T-helper 22 cell (primary cell): ENCODE measurements at regions not wholly inside any gene's neighbourhood (a gene's known extent, or its start where the extent isn't known, plus 50 kb on each side); places are given as distances from the start of the nearest gene placed in this dataset.

Source experiments
- DNase-seq: peaks from one replicate; pipeline ENCODE4 v3.0.0-alpha.2; 2020; ENCODE audit warnings: low read depth

DNA sequence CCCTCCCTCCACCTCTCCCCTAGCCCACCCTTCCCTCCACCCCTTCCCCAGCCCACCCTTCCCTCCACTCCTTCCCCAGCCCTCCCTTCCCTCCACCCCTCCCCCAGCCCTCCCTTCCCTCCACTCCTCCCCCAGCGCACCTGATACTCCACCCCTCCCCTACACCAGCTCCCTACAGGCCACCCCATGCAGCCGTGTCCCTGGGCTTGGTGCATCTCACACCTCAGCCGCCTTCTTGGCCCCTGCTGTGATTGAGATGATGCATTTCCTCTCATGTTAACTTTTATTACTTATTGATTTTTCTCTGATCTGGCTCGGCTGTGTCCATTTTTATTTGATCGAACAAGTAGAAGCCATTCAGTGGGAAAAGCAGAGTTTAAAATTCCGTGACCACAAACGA, 243.8 kb downstream of the MATN1 start:
- no peak for DNase-seq

DNA sequence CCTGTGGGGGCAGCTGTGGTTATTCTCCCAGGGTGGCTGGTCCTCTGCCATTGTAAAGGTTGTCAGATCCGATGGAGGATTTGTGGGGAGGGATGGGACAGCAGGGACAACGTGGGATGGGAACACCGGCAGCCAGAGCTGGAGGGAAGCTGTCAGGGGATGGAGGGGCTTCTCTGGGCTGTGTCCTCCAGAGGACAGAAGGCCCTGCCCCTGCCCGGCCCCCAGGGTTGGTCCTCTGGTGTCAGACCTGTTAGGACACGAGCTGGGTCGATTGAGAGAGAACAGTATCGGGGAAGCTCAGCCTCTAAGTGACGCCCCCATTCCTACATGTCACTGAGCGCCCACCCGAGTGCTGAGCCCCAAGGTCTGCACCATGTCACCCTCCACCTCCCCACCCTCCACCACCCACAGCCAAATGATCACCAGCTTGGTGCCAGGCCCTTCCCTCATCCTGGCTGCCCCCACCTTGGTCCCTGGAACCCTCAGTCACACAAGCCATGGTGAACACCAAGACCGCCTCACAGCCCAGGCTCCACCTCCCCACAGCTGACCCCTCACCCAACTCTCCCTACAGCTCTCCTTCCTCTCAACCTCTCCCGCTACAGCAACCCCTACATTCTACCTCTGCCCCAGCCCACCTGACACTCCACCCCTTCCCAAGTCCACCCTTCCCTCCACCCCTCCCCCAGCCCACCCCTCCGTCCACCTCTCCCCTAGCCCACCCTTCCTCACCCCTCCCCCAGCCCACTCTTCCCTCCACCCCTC, 244.4 kb downstream of the MATN1 start:
- DNase-seq: no peak

DNA sequence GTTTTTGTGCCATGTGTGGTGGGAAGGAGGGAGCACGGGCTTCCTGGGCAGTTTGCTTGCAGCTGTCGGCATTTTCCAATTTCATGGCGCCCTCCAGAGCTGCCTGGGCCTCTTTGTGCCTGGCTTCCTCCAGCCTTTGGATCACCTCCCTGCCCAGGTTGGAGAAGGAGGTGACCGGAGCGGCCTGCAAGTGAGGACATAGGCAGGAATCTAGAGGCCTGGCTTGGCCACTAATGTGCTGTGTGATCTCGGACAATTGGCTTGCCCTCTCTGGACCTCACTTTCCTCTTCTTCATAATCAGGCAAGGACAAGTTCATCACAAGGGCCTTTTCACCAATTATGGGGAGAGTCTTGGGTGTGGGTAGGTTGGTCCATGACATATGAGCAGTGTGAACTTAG, 245.1 kb downstream of the MATN1 start:
- DNase-seq: no peak

DNA sequence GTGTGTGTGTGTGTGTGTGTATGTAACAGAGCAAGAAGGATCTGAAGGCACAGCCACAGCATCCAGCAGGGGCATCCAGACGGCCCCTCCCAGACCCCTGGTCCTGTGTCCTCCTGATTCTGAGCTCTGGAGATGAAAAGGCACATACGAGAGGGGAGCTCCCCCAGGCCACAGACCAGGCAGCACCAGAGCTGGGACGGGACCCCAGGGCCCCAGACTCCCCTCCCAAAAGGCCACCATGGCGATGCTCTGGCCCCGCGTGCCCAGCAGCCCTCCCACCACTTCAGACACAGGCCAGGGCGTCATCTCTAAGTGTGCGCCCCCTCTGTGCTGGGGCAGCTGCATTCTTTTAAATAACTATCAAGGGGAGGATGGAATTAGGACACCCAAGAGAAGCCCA, 245.8 kb downstream of the MATN1 start:
- no peak for DNase-seq

DNA sequence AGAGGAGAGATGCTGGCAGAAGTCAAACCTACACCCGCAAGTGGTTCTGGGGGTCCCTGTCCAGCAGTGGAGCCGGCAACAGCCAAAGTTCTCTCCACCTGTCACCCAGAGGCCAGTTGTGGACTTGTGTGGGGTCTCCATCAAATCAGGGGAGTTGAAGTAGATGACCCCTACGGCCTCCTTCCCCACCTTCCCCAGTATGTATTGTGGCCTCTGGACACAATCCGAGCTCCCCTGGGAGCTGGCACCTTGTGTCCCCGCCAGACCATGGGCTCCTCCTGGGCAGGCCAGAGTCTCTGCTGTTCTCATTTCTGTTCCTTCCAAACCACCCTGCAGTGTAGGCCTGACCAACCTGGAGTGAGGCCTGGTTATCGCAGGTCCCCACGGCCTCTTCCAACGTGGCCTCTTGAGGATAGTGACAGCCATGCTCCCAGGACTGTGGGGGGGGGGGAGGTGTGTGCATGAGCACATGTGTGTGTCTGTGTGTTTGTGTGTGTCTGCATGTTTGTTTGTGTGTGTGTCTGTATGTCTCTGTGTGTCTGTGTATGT, 246.4 kb downstream of the MATN1 start:
- DNase-seq: no peak

DNA sequence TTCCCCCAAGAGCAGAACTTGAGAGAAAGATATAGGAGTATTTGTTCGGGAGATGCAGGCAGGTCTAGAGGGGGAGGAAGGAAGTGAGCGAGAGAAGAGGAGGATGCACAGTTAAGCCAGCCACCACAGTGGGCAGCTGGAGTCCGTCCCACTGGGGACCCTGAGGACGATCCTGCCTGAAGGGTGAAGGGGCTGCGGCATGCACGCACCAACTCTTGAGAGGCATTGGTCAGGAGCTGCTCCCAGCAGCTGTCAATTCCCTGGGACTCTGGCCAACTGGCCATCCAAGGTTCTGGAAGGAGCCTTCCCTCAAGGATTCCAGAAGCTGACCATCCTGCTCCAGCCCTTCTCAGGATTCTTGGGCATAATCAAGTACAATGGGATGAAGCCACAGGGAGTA, 246.9 kb downstream of the MATN1 start:
- no peak for DNase-seq

DNA sequence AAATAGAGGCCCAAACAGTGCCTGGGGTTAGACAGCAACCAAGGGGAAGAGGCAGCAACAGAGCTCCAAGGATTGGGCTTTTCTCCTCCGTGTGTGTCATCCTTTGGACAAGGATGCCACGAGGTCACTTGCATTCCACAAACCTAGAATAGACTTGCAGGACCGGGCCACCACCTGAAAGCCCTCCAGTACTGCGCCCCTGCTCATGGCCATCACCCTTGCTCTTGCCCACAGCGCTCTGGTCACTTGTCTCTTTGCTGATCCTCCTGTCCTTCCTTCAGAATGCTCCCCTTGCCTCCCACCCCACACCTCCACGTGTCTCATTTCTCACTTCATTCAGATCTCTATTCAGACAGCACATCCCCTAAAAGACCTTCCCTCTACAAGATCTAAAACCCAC, 247.4 kb downstream of the MATN1 start:
- DNase-seq: no peak

DNA sequence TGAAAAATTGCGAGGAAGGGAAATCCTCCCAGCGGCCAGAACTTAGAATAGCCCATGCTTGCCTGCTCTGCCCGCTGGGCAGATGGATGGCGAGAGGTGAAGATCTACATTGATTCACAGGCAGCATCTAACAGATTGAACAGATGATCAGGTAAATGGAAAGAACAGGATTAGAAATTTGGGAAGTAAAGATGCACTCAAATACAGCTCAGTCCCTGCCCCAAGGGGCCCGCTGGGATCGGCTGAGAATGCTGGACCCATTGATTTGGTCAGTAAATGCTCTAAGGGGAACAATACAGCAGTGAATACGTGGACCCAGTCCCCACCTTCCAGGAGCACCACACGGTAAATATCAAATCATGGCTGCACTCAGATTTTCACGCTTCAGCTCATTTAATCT, 248.2 kb downstream of the MATN1 start:
- no peak for DNase-seq

DNA sequence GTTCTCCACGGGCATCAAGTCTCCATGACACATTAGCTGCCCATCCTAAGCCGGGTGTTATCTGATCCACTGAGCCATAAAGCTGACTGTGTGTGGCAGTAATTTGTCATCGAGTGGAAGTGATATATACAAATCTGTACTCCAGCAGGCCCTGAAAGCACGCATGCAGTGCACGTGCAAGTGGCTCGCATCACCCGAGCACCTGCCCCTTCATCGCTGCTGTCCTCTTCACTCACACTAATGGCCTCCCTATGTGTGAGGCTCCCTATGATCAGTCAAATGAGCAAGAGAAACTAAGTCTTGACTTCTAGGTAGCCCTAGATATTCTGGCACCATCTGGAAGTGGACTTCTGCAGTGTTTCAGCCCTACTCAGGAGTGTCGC, 248.6 kb downstream of the MATN1 start:
- no peak for DNase-seq

DNA sequence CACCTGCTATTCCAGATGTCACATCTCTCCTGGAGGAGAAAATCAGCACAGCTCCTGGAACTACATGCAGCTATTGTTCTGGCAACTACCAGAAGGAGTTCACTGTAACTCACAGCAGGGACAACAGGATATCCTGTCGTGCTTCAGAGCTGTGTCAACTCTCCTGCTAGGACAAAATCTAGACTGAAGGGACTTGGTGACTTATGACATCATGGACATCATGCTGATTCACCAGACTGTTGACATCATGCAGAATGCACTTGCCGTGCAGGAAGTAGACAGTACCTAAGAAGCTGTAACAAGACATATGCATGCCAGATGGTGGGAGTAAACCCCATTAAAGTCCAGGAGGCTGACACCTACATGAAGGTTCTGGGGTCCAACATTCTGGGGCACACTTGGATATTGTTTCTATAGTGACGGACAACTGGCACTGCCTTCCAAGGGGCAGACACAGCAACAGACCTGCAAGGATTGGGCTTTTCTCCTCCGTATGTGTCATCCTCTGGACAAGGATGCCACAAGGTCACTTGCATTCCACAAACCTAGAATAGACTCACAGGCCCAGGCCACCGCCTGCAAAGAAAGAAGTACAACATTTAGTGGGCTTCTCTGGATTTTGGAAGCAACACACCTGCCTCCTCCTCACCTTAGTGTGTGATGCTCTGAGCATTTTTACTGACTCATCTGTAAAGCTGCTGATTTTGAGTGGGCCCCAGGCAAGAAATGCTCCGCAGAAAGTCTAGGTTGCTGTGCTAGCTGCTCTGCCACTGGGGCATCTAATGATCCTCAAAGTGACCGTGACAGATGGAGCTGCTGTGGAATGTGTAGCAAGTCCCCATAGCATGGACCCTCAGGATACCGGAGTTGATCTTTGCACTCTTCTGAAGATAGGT, 249.2 kb downstream of the MATN1 start:
- DNase-seq: no peak

DNA sequence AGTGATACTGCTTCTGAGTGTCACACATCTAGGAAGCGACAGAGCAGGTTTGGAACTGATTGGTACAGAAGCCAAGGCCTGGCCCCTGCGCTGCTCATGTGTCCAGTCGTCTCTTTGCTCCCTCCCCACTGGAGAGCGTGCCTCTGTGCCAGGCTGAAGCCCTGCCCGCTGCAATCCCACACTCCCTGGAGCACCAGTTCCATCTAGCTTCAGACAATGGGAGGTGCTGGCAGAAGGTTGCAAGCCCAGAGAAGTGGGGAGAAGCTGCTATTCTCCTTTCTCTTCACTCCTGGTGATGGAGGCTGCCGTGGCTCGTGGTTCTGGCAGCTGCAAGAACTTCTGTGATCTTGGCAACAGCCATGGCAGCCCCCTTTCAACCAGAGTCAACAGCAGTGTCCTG, 250.9 kb downstream of the MATN1 start:
- no peak for DNase-seq

DNA sequence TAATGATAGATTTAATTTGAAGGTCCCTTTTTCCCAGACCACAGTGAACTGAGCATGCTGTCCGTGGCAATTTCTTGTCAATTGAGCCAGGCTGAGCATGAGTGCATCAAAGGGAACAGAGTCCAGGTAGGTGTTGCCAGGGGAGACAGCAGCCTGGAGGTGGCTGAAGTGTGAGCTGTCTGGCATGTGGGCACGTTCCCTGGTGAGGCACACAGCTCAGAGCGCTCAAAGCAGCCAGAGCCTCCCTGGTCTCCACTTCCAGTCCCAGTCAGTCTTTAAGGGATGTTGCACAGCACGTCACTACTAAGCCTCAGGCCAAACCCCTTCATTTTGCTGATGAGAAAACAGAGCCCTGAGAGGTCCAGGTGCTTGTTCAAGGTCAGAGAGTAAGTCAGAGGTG, 251.4 kb downstream of the MATN1 start:
- DNase-seq: no peak

DNA sequence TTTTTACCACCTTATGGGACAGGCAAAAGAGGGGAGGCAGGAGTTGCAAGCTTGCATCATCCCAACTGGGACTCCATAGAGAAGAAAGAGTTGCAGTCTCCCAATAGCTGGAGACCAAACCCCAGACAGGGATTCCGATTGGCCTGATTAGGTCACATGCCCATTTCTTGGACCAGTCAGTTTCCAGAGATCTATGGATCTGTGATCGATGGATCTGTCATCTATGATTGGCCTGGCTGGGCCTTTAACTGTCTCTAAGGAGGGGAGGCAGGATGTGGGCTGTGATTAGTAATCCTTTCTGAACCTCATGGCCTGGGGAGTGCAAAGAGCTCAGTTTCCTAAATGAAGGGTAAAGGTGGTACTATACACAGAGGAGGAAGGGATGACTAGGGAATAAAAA, 252.1 kb downstream of the MATN1 start:
- no peak for DNase-seq

DNA sequence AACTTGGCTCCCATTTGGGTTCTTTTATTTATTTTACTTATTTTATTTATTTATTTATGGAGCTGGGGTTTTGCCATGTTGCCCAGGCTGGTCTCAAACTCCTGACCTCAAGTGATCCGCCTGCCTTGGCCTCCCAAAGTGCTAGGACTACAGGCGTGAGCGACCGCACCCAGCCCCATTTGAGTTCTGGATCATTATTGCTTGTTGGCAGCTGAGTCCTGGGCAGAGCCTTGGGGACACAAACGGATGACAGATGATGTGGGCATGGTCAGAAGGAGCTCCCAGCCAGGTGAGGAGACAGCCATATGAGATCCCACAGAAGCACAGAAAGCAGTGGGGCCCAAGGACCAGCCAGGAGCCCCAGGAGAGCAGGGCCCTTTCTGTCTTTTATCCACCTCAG, 254.0 kb downstream of the MATN1 start:
- DNase-seq: no peak

DNA sequence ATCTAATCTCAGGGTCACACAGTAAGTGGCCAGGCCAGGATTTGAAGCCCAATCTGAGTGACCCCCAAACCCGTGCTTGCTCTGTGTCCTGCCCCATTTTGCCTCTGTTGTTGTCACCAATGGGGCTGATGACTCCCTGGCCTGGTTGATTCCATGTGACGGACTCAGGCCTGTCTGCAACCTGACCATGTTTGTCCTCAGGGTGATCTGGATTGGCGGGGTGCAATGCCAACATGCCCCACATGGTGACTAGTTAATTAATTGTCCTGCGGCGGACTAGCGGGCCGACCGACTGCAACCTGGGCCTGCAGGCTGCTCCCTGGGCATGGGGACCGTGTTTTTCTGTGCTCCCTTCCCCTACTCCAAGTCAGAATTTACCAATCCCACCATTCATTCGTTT, 256.3 kb downstream of the MATN1 start:
- no peak for DNase-seq

DNA sequence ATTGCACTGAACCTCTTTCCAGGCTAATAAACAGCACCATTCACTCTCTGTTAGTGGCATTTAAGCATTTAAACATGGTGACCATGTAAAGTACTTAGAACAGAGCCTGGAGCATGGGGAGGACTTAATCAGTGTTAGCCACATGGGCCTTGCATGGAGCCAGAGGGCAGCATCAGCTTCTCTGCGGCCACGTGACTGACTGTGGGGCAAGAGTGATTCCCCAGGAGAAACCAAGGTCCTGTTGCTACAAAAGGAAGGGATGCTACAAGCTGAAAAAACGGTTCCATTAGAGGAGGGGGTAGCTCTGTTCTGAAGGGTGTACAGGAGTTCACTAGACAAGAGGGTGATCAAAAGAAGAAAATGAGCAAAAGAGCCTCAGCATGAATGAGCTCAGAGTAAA, 256.8 kb downstream of the MATN1 start:
- no peak for DNase-seq

DNA sequence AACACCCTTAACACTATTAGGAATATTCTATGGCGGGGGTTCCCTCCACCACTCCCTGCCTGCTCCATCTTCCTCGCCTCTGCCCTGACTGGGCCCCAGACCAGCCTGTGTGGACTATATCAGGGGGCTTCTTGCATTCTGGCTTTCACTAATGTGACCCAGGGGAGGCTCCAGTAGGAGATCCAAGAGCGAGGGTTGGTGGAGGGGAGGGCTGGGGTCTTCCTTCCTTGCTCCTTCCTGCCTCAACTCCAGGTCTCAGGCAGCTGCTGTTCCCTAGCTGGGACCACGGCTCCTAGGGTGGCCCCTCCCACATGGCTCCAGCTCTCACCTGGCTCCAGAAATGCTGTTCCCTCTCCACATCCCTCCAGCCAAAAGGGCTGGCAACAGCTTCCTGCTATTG, 257.4 kb downstream of the MATN1 start:
- no peak for DNase-seq

DNA sequence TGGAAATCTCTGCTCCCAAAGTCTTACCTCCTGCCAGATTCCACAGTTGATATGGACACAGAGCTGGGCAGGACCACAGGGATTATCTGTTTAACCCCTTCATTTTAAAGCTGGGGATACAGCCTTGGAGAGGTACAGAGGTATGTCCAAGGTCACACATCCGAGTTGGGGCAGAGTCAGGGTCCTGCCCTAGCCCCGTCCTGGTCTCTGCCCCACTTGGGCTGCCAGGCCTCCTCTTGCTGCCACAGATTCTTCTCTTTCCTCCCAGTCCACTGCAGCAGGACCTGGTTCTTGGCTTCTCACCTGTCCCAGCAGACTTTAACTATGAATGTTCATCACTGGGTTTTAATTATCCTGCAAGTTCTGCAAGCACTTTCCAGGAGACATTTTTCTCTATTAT, 258.3 kb downstream of the MATN1 start:
- DNase-seq: no peak

DNA sequence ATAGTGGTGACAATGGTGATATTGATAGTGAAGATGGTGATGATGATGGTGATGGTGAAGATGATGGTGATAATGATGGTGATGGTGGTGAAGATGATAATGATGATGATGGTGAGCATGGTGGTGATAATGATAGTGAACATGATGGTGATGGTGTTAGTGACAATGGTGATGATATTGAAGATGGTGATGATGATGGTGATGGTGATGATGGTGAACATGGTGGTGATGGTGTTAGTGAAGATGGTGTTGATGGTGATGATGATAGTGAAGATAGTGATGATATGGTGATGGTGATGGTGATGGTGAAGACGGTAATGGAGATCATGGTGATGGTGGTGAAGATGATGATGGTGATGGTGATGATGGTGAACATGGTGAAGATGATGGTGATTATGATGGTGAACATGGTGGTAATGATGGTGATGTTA, 259.2 kb downstream of the MATN1 start:
- no peak for DNase-seq

DNA sequence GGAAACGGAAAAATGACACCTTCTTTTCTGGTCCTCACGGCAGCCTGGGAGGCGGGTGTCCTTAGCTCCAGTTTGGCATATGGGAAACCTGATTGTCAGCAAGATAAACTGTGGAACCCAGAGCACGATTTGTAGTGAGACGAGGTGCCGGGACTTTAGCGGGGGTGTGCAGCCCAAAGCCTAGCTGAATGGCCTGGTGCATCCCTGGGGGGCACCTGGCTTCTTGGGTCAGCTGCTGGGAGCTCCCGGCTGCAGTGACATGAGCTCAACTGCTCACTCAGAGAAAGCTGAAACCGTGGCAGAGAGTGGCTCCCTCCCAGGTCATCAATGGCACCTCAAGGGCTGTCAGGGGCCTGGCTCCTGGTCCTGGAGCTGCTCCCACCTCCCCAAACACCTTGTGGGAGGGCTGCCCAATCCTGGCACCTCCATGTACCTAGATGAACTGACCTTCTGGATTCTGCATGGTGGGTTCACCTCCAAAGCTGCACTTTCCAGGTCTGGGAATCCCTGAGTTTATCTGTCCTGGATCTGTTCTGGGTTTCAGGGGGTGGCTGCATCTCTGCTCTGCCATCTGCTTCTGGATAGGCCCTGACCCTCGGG, 260.5 kb downstream of the MATN1 start:
- DNase-seq: no peak

DNA sequence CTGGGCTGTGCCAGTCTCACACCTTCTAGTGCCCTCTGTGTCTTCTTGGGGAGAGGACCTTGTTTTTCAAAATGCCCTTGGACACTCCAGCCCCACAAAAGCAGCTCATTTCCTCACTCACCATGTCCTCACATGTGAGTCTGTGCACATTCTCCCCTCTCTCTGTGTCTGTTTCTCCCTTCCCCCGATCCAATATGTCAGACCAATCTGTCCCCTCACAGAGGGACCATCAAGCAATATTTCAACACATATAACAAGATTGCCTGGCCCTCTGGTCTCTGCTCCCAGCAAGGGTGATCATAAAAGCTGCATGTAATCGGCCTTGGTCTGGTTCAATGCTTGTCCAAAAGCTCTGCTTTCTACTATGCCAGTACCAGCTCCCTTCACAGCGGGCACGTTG, 261.2 kb downstream of the MATN1 start:
- no peak for DNase-seq

DNA sequence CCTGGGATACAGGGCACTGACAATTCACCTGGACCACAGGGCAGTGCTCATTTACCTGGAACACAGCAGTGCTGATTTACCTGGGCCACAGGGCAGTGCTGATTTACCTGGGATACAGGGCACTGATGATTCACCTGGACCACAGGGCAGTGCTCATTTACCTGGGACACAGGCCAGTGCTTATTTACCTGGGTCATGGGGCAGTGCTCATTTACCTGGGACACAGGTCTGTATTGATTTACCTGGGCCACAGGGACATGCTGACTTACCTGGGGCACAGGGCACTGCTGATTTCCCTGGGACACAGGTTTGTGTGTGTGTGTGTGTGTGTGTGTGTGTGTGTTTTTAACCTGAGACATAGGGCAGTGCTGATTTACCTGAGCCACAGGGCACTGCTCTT, 261.7 kb downstream of the MATN1 start:
- no peak for DNase-seq

DNA sequence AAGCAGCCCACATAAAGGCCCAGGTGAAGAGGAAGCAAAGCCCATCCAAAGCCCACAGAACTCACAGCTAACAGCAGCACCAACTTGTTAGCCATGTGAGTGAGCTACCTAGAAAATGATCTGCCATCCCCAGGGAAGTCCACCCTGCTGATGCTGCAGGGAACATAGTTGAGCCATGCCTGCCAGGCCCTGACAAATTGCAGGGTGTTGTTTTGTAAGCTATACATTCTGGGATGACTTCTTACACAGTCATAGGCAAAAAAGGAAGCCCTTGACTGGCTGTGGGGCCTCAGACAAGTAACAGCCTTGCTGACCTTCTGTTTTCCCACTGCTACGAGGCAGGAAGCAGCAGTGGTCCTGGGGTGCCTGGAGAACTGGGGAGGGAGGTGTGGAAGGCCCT, 262.7 kb downstream of the MATN1 start:
- DNase-seq: no peak
